GM12892 (cell line): ENCODE measurements at regions not wholly inside any gene's neighbourhood (a gene's known extent, or its start where the extent isn't known, plus 50 kb on each side); places are given as distances from the start of the nearest gene placed in this dataset.

Experiments used
- POLR2A ChIP-seq: IDR thresholded peaks from 2 replicates; pipeline ENCODE4 v1.6.1; 2011; ENCODE audit warnings: low read depth, low read length, control low read depth
- POLR2AphosphoS5 ChIP-seq: IDR thresholded peaks from 2 replicates; pipeline ENCODE4 v1.6.1; 2011; ENCODE audit warnings: low read depth, low read length, control low read depth

- TF ChIP-seq POLR2AphosphoS5 (no peak), POLR2A (no peak)
Measured at GRCh38 chr1:163013826-163014600, 55.1 kb upstream of the RGS4 start.
